C4-2B (cell line): ENCODE measurements at regions not wholly inside any gene's neighbourhood (a gene's known extent, or its start where the extent isn't known, plus 50 kb on each side); places are given as distances from the start of the nearest gene placed in this dataset.
A peak's percentile ranks its signal among the peaks of the same experiment; 100 is the strongest.

Source experiments
- H3K27ac ChIP-seq: fragments of 450-650 bp; 2 replicates; pipeline ENCODE4 v1.5.1; 2017
- CTCF ChIP-seq: fragments of 450-650 bp; conservative IDR thresholded peaks from 2 replicates; pipeline ENCODE4 v1.5.1; 2017; ENCODE audit warnings: mild to moderate bottlenecking
- ZFX ChIP-seq: fragments of 450-650 bp; IDR thresholded peaks from 2 replicates; pipeline ENCODE4 v1.6.1; 2017

- TF ChIP-seq CTCF = no peak
- no peak for TF ChIP-seq ZFX
- H3K27ac ChIP-seq = no peak overlapping the region
Measured at GRCh38 chr7:46100521-46100920, 179.4 kb upstream of the IGFBP3 start.

DNA sequence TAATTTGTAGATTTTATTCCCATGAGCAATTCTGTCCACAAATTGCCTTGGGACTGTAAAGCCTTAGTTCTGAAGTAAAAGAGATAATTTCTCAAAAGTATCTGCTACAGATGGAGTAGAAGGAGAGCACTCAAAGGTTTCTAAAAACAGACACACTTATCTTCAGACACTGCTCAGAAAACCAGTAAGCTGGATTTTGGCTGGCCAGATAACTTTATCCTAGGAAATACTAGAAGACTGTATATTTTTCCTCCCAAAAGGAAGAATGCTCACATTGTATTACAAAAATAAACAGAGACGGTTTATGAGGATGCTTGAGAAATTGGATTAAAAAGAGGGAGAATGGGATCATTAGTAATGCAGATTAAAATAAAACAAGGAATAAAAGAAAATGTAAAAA, 178.0 kb upstream of the IGFBP3 start:
- H3K27ac ChIP-seq = no peak overlapping the region
- TF ChIP-seq CTCF (no peak), ZFX (no peak)

DNA sequence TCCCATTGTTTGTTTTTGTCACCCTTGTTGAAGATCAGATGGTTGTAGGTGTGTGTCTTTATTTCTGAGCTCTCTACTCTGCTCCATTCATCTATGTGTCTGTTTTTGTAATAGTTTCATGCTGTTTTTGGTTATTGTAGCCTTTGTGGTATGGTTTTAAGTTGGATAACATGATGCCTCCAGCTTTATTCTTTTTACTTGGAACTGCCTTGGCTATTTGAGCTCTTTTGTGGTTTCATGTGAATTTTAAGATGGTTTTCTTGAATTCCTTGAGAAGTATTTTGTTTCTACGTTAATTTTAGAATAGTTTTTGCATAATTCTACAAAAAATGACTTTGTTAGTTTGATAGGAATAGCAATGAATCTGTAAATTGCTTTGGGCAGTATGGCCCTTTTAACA, 170.0 kb upstream of the IGFBP3 start:
- TF ChIP-seq CTCF = no peak
- no peak for TF ChIP-seq ZFX
- H3K27ac ChIP-seq = no peak overlapping the region

GRCh38 chr7:46089281-46089680, 168.2 kb upstream of the IGFBP3 start:
- no peak overlapping the region for H3K27ac ChIP-seq
- TF ChIP-seq ZFX (no peak), CTCF (no peak)

DNA sequence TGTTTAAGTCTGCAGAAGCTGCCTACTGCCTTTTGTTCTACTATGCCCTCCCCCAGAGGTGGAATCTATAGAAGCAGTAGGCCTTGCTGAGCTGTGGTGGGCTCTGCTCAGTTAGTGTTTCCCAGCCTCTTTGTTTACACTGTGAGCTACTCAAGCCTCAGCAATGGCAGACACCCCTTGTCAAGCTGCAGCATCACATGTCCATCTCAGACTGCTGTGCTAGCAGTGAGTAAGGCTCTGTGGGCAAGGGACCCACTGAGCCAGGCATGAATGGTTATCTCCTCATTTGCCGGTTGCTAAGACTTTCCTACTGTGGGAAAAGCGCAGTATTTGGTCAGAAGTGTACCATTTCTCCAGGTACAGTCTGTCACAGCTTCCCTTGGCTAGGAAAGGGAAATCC, 167.4 kb upstream of the IGFBP3 start:
- H3K27ac ChIP-seq = peak overlapping the region; percentile 10; the same call in 1 of the 2 replicates

DNA sequence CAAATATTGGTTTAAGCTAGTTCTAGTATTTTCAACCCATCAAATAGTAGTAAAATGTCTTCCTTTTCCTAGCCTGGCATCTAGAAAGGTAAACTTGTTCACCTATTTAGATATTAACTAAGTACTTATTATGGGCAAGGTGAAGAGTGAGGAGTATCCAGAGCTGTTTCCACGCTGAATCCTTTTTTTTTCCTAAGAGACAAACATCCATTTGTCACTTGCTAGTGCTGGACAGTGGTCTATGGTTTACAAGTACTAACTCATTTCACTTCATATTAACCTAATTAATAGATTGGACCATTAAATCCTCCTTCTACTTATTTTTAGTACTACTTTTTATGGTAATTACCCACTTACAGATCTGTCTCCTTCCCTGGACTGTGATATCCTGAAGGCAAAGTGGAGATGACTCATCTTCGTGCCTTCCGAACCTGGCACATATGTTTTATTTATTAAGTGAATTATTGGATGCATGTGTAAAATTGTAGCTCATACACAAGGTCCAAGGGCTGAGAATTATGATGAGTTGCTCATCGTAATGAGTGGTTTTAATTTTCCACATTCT, 159.6 kb upstream of the IGFBP3 start:
- TF ChIP-seq ZFX = no peak
- TF ChIP-seq CTCF = no peak
- H3K27ac ChIP-seq = no peak overlapping the region

- TF ChIP-seq ZFX (no peak), CTCF (no peak)
Measured at GRCh38 chr7:46079421-46079820, 158.3 kb upstream of the IGFBP3 start.

DNA sequence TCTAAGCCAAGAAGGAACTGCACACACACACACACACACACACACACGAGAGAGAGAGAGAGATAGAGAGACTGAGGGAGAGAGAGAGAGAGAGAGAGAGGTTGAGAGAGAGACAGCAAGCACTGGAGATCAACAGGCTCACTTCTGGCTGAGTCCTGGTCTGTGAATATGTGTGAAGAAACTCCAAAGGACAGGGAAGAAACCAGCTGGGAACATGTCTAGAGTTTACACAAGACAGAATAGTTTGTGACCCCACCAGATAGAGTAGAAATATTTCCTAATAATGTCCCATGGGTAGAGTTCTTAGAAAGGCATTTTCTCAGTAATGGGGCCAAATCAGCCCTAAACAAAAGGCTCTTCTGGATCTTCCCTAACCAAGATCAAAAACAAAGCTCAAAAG, 155.5 kb upstream of the IGFBP3 start:
- H3K27ac ChIP-seq = no peak overlapping the region

More at GRCh38 chr7:46079421-46079820, 158.3 kb upstream of the IGFBP3 start:
- H3K27ac ChIP-seq = no peak overlapping the region

More for the DNA sequence above, 155.5 kb upstream of the IGFBP3 start:
- no peak for TF ChIP-seq CTCF
- no peak for TF ChIP-seq ZFX
